ENCODE measurements at regions not wholly inside any gene's neighbourhood (a gene's known extent, or its start where the extent isn't known, plus 50 kb on each side); places are given as distances from the start of the nearest gene placed in this dataset.
"Not testable (repeated sequence)": the region's sequence is repeated elsewhere in the genome, so short reads cannot be mapped to it uniquely, and the experiment has no call there.

DNA sequence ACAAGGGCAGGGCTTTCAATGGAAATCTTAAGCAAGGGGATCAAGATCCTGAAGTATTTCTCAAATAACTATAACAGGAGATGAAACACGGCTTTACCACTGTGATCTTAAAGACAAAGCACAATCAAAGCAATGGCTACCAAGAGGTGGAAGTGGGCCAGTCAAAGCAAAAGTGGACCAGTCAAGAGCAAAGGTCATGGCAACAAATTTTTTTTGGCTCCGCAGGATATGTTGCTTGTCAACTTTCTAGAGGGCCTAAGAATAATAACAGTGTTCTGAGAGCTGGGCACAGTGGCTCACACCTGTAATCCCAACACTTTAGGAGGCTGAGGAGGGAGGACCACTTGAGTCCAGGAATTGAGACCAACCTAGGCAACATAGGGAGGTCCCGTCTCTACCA lies 54.1 kb downstream of the ILRUN start:
- H3K18ac ChIP-seq (ENCODE audit: low read depth, low read length), result no peak overlapping the region
- H3K27me3 ChIP-seq (ENCODE audit: control insufficient read depth, insufficient read depth, low read length), result no peaks in the 10 kb centered on the region
- H2BK5ac ChIP-seq (ENCODE audit: low read depth, low read length, poor library complexity, severe bottlenecking), result no peak overlapping the region
- DNase-seq (no peak), ATAC-seq (ENCODE audit: low read depth) (no peak)
- no peak overlapping the region for H2AK9ac ChIP-seq (replicated peaks; ENCODE audit: low read depth, low read length, poor library complexity)
- TF ChIP-seq CEBPB (IDR thresholded peaks at IDR 0.05; ENCODE audit: low read depth, low read length), result no peak
- no peak for TF ChIP-seq RFX5 (IDR thresholded peaks at IDR 0.05; ENCODE audit: low read depth, low read length)
- TF ChIP-seq MXI1 (IDR thresholded peaks at IDR 0.05; ENCODE audit: borderline replicate concordance, low read depth, low read length), result no peak
- TF ChIP-seq FOS (IDR thresholded peaks at IDR 0.05; ENCODE audit: low read depth, low read length), result no peak
- TF ChIP-seq SMC3 (IDR thresholded peaks at IDR 0.05; ENCODE audit: low read depth, low read length), result no peak
- H3K4ac ChIP-seq (ENCODE audit: low read depth, low read length), result no peak overlapping the region
- ChIA-PET CTCF (no interaction called here), POLR2A (ENCODE audit: unreplicated experiment) (no interaction called here)
- no CpG with 5 or more reads among the region's 3 CpGs for WGBS, 2 experiments (ENCODE audit: extremely low coverage in 2 of 2, insufficient read length in 1 of 2)
- H4K91ac ChIP-seq (ENCODE audit: insufficient read depth, low read depth, low read length), result no peak overlapping the region
- H3K27ac ChIP-seq (ENCODE audit: insufficient read depth, low read length), result no peak overlapping the region
- in situ Hi-C loops (cut with MboI; ENCODE audit: low sequenced_read_pairs) (no loop called here), intact Hi-C loops (cut with micrococcal nuclease) (no loop called here), dilution Hi-C loops (cut with HindIII; ENCODE audit: low sequenced_read_pairs, unreplicated experiment) (no loop called here)
- H3K56ac ChIP-seq (ENCODE audit: extremely low read depth, insufficient read depth, low read length), result no peak overlapping the region
- H4K8ac ChIP-seq (ENCODE audit: low read depth in 2 of 2, low read length in 2 of 2), result no peak overlapping the region
- H4K5ac ChIP-seq (ENCODE audit: low read depth, low read length), result no peak overlapping the region
- H3K79me1 ChIP-seq (ENCODE audit: low read depth in 1 of 2, low read length in 2 of 2), result peaks cover 35 to 58% of the 10 kb centered on the region in 2 experiments
- H2BK120ac ChIP-seq (ENCODE audit: low read depth, low read length), result no peak overlapping the region
- H4K20me1 ChIP-seq (ENCODE audit: insufficient read depth, low read length), result peaks cover 4% of the 10 kb centered on the region; the same call in 1 of the 2 replicates
- H3K9me3 ChIP-seq (ENCODE audit: control insufficient read depth, insufficient read depth, low read length), result no peaks in the 10 kb centered on the region
- no peak overlapping the region for H2BK20ac ChIP-seq (ENCODE audit: low read depth, low read length)
- no TSS peak for BruUV-seq (replicated peaks)
- peaks cover 6% of the 10 kb centered on the region; the same call in 1 of the 2 replicates for H3K9me1 ChIP-seq (ENCODE audit: insufficient read depth, low read length)
- no peak overlapping the region for H3K4me3 ChIP-seq (ENCODE audit: insufficient read depth, low read depth, low read length)
- no peak overlapping the region for H3K4me2 ChIP-seq (ENCODE audit: low read depth, low read length)
- no peak overlapping the region for H2AFZ ChIP-seq (replicated peaks; ENCODE audit: low read length, poor library complexity)
- H3K23ac ChIP-seq (ENCODE audit: low read depth, low read length), result no peak overlapping the region
- no peak overlapping the region for H3K9ac ChIP-seq (ENCODE audit: low read depth, low read length)
- no peak overlapping the region for H2BK15ac ChIP-seq (ENCODE audit: low read depth, low read length)
- no peak overlapping the region for H2AK5ac ChIP-seq (ENCODE audit: low read depth, low read length)
- peaks cover 13% of the 10 kb centered on the region for H3K36me3 ChIP-seq (ENCODE audit: control insufficient read depth, insufficient read depth, low read length)
- H3K14ac ChIP-seq (replicated peaks; ENCODE audit: low read depth, low read length), result no peak overlapping the region
- no peaks in the 10 kb centered on the region for H3K4me1 ChIP-seq (ENCODE audit: control insufficient read depth, insufficient read depth, low read length)

DNA sequence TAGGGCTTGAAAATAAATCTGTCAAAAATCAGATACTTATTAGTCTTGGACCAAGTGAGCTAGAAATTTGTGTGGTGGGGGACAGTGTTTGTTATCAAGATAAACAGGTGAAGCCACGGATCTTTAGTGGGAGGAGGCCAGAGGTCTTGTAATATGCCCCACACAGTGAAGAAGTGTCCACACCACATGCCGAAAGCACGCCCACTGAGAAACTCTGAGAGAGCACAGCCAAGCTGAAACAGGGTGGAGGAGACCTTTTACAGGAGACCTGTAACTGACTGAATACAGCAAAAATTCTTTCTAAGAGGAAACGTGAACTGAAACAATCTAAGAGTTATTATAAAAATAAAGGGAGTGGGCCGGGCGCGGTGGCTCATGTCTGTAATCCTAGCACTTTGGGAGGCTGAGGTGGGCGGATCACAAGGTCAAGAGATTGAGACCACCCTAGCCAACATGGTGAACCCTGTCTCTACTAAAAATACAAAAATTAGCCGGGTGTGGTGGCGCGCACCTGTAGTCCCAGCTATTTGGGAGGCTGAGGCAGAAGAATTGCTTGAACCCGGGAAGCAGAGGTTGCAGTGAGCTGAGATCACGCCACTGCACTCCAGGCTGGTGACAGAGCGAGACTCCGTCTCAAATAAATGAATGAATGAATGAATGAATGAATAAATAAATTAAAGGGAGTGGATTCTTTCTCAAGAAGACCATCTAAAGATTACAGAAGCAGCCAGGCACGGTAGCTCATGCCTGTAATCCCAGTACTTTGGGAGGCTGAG lies 56.3 kb downstream of the ILRUN start:
- H2BK20ac ChIP-seq (ENCODE audit: low read depth, low read length); H2AFZ ChIP-seq (replicated peaks; ENCODE audit: low read length, poor library complexity); H3K18ac ChIP-seq (ENCODE audit: low read depth, low read length); H3K23ac ChIP-seq (ENCODE audit: low read depth, low read length); CTCF ChIA-PET; H4K20me1 ChIP-seq (ENCODE audit: insufficient read depth, low read length); H3K4me3 ChIP-seq (ENCODE audit: insufficient read depth, low read depth, low read length); H3K9me3 ChIP-seq (ENCODE audit: control insufficient read depth, insufficient read depth, low read length); H2BK15ac ChIP-seq (ENCODE audit: low read depth, low read length); H4K8ac ChIP-seq (ENCODE audit: low read depth in 2 of 2, low read length in 2 of 2); H4K5ac ChIP-seq (ENCODE audit: low read depth, low read length); POLR2A ChIA-PET (ENCODE audit: unreplicated experiment); H3K4ac ChIP-seq (ENCODE audit: low read depth, low read length); H2BK5ac ChIP-seq (ENCODE audit: low read depth, low read length, poor library complexity, severe bottlenecking); H3K9ac ChIP-seq (ENCODE audit: low read depth, low read length); ATAC-seq (ENCODE audit: low read depth); H4K91ac ChIP-seq (ENCODE audit: insufficient read depth, low read depth, low read length); H2AK9ac ChIP-seq (replicated peaks; ENCODE audit: low read depth, low read length, poor library complexity); dilution Hi-C loops (cut with HindIII; ENCODE audit: low sequenced_read_pairs, unreplicated experiment); H3K14ac ChIP-seq (replicated peaks; ENCODE audit: low read depth, low read length); H3K4me1 ChIP-seq (ENCODE audit: control insufficient read depth, insufficient read depth, low read length); DNase-seq; H3K56ac ChIP-seq (ENCODE audit: extremely low read depth, insufficient read depth, low read length); H2AK5ac ChIP-seq (ENCODE audit: low read depth, low read length); H3K4me2 ChIP-seq (ENCODE audit: low read depth, low read length); H3K9me1 ChIP-seq (ENCODE audit: insufficient read depth, low read length); BruUV-seq (replicated peaks); H2BK120ac ChIP-seq (ENCODE audit: low read depth, low read length); in situ Hi-C loops (cut with MboI; ENCODE audit: low sequenced_read_pairs); intact Hi-C loops (cut with micrococcal nuclease); H3K27me3 ChIP-seq (ENCODE audit: control insufficient read depth, insufficient read depth, low read length); H3K27ac ChIP-seq (ENCODE audit: insufficient read depth, low read length): not testable (repeated sequence)
- Histone ChIP-seq H3K36me3 (ENCODE audit: control insufficient read depth, insufficient read depth, low read length) (peaks cover 10% of the 10 kb centered on the region), H3K79me1 (ENCODE audit: low read depth in 1 of 2, low read length in 2 of 2) (peaks cover 20 to 45% of the 10 kb centered on the region in 2 experiments)
- WGBS, 2 experiments (ENCODE audit: extremely low coverage in 2 of 2, insufficient read length in 1 of 2), result 67% methylated on average over 1 of the region's 16 CpGs; no CpG with 5 or more reads in 1 of the 2 experiments
